NOMO-1 (cell line): ENCODE measurements at regions not wholly inside any gene's neighbourhood (a gene's known extent, or its start where the extent isn't known, plus 50 kb on each side); places are given as distances from the start of the nearest gene placed in this dataset.
"Not testable (repeated sequence)": the region's sequence is repeated elsewhere in the genome, so short reads cannot be mapped to it uniquely, and the experiment has no call there.

Source experiments
- DNase-seq, 2 experiments: peaks; one replicate each; lab custom pipeline; 2025; ENCODE audit not compliant: unreplicated experiment in 2 of 2; lab: John Stamatoyannopoulos, UW

DNA sequence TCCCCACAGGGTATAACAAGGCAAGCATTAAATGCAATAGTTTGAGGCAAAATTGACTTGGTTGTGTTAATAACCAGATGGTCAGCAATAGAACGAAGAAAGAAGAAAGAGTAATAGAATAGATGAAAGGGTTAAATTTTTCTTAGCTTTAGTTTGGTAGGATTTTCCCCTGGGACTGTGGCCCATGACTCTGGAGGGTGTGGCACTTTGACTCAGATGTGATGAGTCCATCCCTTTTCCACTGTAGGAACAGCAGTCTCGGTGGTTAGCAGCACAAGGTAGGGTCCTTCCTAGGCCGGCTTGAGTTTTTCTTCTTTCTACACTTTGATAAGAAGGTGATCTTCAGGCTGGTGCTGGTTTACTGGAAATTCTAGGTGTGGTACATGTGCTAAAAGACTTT, 321.0 kb downstream of the CGGBP1 start:
- DNase-seq = not testable (repeated sequence)

DNA sequence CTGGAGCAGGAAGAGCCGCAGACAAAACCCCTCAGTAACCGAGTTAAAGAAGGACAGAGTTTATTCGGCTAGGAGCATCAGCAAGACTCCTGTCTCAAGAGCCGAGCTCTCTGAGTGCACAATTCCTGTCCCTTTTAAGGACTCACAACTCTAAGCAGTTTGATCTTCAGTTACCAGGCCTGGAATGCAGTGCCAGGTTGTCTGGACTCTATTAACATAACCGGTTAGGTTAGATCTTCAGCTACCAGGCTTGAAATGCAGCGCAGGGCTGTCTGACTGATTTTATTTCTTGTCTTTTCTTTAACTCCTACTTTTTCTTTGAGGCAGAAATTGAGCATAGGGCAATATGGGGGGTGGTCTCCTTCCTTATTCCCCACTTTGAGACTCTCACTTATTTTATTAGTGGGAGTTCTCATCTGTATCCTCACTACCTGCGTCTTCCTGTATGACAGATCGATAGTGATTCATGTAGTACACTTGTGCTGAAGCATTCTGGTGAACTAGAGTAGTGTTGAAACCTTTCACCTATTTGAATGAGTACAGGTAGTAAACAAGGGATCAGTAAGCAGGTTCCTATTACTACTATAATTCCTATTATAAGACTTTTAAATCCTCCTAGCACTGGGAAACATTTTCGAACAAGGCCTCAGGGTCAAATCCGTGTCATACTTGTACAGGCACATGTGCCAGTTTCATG, 325.0 kb downstream of the CGGBP1 start:
- no peak for DNase-seq

DNA sequence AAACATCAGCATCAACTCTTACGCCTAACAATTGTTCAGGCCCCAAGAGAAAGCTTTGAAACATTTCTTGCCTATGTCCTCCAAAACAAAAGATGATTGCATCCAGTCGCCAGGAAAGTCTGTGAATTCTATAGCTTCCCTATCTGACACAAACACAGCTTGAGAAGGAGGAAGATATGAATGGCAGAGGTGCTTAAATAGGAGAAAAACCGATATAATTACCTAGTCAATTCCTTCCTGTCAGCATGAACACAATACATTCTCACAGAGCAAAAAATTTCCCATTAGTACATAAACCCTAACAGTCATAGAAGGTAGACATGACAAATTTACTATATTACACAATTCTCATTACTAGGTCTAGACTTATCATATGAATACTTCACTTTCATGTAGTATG, 326.5 kb downstream of the CGGBP1 start:
- no peak for DNase-seq

DNA sequence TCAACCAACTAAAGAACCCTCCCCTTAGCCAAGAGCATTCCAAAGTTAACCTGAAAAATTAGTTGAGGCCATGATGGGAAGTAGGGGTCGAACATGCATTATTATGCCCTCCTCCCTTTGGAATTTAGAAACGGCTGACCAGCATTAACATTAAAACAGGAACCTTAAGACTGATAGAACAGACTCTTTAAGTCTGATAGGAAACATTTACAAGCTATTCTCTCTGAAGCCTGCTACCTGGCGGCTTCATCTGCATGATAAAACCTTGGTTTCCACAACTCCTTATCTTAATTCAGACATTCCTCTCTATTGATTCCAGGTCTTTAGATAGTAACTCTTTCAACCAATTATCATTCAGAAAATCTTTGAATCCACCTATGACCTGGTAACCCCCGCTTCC, 331.0 kb downstream of the CGGBP1 start:
- DNase-seq = no peak

DNA sequence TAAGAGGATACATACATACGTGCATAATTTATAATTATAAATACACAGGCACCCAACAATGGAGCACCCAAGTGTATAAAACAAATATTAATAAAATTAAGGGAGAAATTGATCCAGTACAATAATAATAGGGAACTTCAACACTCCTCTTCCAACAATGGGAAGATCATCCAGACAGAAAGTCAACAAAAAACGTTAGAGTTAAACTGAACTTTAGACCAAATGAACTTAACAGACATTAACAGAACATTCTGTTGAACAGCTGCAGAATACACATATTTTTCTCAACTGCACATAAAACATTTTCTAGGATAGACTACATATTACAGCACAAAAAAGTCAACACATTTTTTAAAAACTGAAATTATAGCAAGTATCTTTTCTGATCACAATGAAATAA, 339.7 kb downstream of the CGGBP1 start:
- no peak for DNase-seq

DNA sequence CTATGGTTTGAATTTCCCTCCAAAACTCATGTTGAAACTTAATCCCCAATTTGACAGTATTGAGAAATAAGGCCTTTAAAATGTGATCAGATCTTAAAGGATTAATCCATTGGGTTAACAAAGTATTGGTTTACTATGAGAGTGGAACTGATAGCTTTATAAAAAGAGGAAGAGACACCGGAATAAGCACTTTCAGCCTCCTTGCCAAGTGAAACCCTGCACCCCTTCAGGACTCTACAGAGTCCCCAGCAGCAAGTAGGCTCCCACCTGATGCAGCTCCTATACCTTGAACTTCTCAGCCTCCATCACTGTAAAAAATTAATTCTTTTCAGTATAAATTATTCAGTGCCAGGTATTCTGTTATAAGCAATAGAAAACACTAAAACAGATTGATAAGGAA, 348.3 kb downstream of the CGGBP1 start:
- DNase-seq = peak in 1 of 2 experiments; percentile 3

DNA sequence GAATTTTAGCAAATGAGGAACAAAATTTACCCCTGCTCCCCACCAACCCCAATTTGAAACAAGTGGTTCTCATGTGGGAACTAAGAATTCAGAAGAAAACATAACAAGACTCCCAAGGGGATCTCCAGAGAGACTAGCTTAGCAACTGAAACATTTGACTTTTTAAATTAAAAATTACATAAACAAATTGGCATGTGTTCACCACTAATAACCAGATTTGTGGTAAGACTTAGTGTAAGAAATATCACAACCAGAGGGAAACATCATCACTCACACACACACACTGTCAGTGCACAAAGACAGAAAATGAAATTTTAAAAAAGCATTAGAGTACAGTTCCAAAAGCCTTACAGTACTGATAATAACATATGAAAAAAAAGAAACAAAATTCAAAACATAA, 348.8 kb downstream of the CGGBP1 start:
- no peak for DNase-seq

DNA sequence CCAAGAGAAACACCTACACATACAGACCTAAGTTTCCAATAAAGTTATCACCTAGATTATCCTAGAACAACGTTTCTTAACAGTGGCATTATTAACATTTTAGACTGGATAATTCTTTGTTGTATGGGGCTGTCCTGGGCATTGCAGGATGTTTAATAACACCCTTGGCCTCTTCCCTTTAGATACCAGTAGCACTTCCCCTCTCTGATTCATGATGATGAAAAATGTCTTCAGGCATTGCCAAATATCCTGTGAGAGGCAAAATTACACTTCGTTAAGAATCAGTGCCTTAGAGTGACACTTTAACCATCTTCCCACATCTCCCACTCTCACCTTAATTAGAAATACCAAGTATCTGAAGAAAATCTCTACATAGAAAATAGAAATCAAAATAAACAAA, 352.6 kb downstream of the CGGBP1 start:
- peak; percentile 69 to 92 for DNase-seq

DNA sequence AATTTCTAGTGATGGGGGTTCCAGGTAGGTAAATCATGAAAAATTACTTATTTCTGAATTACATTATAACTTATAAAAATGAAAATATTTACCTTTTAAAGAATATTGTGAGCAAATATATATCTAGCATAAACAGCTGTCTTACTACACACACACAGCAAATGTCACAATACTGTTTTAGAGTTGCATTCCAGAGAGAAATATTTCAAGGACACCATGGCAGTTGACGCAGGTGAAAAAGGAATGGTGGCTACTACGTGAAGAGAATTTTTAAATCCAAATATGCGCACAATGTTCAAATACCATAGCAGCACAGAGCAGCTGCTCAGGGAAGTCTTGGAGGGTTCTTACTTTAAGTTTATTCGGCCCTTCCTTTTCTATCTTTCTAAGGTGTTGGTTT, 356.2 kb downstream of the CGGBP1 start:
- no peak for DNase-seq

DNA sequence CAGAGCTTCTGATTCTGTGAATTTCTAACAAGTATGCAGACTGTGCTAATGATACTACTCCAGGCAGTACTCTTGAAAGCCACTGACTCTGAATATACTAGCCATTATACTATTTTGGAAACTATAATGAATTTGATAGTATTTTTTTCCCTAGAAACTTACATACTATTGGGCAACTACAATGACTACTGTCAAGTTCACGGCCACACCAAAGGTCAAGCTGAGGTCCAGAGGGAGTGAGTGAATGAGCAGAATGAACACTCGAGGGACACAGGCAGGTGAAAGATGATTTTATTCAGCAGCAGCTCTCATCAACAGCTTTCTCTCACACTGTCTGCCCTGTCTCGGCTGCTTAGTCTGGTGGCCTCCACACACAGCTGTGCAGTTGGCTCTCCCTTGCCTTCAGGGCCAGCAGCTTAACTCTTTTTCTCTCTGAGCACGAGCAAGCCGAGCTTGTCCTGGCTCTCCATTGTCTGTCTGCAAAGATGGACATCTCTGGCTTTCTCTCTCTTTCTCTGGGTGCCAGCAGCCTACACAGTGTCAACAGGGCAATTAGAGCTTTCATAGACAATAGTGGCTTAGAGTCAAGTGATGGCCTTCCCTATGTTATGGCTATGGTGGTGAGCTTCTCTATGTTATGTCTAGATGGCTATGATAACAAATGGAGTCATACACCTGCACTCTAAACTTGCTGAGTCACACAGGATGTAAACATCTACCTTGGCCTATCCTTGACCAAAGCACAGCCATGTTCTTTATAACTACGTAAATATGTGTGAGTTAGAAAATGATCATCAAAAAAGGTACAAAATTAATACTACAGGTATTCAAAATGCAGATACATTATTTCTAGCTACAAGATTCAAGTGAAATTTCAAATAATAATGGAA, 362.4 kb downstream of the CGGBP1 start:
- DNase-seq = no peak

DNA sequence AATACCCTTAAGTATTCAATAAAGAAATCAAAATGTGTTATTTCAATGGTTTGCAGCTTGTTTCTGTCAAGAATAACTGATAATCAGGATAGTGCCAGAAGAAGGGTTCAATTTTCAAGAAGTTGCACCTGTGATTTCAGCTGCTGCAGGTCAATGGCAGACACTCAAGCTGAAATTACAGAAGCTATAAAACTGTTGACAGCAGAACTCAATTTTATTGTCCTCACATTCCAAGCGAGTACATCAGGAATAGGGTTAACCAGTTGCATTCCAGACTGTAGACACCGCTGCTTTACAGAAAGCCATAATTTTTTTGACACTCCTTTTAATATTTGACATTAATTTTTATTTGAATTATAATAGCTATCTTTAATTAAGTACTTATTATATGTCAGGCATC, 364.1 kb downstream of the CGGBP1 start:
- DNase-seq = no peak

DNA sequence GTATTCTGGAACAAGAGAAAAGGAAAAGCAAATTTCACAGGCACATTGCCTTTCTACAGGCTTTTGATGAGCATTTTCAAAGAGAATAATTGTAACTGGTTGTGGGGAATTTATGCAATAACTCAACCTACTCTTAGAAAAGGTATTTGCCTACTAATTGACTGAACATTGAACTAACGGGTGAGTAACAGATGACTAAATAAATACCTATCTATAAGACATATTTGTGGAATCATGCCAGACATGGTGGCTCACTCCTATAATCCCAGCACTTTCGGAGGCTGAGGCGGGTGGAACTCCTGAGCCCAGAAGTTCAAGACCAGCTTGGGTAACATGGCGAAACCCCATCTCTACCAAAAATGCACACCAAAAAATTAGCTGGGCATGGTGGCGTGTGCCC, 367.7 kb downstream of the CGGBP1 start:
- DNase-seq = no peak

DNA sequence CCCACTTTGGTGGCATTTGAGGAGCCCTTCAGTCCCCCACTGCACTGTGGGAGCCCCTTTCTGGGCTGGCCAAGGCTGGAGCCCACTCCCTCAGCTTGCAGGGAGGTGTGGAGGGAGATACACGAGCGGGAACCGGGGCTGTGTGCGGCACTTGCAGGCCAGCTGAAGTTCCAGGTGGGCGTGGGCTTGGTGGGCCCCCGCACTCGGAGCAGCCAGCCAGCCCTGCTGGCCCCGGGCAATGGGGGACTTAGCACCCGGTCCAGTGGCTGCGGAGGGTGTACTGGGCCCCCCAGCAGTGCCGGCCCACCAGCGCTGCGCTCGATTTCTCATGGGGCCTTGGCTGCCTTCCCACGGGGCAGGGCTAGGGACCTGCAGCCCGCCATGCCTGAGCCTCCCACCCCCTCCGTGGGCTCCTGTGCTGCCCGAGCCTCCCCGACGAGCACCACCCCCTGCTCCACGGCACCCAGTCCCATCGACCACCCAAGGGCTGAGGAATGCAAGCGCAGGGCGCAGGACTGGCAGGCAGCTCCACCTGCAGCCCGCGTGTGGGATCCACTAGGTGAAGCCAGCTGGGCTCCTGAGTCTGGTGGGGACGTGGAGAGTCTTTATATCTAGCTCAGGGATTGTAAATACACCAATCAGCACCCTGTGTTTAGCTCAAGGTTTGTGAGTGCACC, 379.7 kb downstream of the CGGBP1 start:
- not testable (repeated sequence) for DNase-seq

DNA sequence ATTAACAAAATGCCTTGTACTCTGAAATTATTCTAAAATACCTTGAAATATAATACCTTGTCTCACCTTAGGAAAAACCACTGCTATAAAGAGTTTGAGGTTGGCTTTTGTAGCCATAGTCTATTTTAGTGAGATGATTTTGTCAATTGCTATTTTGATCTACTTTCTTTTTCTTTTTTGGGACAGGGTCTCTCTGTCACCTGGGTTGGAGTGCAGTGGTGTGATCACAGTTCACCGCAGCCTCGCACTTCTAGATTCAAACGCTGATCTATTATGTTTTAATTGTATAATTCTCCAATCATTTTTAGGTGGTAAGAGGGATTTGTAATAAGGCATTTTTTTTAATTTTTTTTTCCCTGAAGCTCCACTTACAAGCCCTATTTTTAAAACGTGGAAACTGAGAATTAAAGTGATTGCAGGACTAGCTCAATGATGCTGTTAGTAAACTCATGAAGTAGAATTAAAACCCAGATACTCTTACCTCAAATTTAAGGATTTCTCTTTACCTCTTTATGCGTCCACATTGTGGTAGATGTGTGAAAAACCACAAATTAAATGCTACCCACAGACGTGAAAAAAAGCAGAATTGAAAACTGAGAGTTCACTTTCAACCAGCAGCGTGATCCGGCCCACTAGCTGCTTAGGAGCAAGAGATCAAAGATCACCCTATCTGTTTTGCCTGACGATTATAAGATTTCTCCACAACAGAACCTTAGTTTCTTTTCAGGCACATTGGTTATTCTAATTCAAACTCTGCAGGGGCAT, 384.2 kb downstream of the CGGBP1 start:
- peak; percentile 56 to 86 for DNase-seq

DNA sequence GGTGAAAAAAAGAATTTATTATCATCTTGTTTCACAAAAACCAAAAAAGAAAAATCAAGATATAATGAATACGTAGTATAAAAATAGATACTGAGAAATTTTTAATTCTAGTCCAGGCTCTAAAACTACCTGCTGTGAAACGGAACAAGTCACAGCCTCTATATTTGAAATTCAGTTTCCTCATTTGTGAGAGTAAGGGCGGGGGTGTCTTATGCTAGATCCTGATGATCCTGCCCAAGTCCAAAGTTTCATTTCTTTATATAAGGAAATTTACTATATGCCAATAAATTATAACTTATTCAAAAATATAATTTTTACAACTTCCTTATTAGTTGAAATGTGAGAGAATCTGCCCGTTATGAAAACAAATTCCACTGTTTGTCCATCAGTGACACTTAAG, 385.7 kb downstream of the CGGBP1 start:
- DNase-seq = no peak

DNA sequence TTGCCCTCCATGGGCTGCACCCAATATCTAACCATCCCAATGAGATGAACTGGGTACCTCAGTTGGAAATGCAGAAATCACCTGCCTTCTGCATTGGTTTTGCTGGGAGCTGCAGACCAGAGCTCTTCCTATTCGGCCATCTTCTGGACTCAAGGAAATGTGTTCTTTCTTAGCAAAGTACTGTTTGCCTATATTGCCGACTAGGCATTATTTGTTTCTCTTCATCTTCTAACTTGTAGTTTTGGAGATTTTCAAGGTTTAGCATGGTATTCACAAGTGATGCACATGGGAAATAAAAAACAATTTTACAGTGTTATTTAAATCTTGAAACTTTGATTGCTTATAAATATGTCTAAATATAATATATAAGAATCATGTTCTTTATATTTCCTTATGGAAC, 377.8 kb upstream of the POU1F1 start:
- DNase-seq = no peak

DNA sequence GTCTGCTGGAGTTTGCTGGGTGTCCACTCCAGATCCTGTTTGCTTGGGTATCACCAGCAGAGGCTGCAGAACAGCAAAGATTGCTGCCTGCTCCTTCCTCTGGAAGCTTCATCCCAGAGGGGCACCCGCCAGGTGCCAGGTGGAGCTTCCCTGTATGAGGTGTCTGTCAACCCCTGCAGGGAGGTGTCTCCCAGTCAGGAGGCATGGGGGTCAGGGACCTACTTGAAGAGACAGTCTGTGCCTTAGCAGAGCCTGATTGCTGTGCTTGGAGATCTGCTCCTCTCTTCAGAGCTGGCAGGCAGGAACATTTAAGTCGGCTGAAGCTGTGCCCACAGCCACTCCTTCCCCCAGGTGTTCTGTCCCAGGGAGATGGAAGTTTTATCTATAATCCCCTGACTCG, 376.8 kb upstream of the POU1F1 start:
- not testable (repeated sequence) for DNase-seq

DNA sequence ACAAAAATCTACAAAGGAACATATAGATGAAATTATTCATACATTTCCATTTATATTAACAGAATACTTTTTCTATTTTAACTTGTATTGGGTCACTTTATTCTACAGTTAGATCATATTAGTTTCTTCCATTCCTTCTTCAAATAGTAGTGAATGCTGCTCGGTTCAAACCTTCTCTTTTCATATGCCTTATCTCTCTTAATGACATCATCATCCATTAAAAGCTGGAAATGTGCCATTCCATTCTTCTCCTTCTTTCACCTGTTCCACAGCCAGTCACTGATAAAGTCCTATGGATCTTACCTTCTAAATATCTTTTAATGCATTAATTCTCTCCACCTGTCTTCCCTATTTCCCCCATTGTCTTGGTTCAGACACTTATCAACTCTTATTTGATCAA, 358.0 kb upstream of the POU1F1 start:
- no peak for DNase-seq

DNA sequence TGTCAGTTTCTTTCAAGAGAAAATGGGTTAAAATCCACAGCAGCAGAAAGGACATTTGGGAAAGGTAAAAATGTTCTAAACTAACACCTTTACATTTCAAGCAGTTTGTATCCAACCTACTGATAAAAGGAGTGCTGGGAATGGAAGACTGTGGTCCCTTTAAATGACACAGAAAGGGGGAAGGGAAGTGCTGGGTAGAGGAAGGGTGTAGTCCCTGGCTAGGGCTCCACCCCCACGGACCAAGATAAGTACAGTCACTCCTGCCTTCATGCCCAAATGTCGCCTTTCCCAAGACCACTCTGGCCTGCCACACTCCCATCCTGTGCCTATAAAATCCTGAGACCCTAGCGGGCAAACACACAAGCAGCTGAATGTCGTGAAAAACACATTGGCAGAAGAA, 350.9 kb upstream of the POU1F1 start:
- no peak for DNase-seq

DNA sequence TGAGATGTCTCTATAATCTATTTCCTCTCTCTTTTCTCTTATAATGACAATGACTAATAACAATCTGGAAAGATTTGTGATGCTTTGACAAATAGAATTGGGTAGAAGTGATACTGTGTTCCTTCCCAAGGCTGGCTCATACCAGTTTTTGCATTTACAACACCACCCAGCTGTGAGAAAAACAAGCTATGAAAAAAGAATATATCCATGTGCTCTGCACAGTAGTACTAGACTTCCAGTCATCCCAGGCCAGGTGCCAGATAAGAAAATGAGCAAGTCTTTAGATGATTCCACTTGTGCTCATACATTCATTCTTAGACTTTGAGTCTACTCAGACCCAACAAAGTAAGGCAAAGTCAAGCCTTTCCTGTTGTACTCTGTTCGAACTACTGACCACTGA, 350.2 kb upstream of the POU1F1 start:
- DNase-seq = no peak

DNA sequence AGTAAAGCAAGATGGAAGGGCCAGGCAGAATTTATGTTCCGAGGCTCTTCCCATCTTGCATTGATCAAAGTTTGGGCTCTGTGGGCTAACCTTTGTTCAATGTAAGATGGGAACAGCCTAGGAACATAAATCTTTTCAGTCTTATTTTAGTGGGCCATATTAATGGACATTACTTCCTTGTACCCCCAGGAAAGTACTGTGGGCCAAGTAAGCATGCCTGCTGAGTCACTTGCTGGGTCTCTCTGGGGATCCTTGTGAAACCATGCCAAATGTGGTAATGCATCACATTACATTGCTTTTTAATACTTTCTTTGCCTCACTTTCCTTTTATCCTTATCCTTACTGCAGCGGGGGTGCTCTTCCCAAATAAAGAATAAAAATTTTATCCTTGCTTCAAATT, 349.5 kb upstream of the POU1F1 start:
- no peak for DNase-seq
